Progenitor cell of endocrine pancreas (in vitro differentiated cells): ENCODE measurements at regions not wholly inside any gene's neighbourhood (a gene's known extent, or its start where the extent isn't known, plus 50 kb on each side); places are given as distances from the start of the nearest gene placed in this dataset.

Source experiments
- DNase-seq: peaks from one replicate; pipeline ENCODE4 v3.0.0; 2021; ENCODE audit warnings: low spot score; ENCODE audit not compliant: unreplicated experiment
- H3K27ac Mint-ChIP-seq: 2 replicates; pipeline ENCODE4 v1.8.0; 2021; ENCODE audit warnings: mild to moderate bottlenecking, moderate library complexity, mixed read lengths
- H3K27me3 Mint-ChIP-seq: 2 replicates; pipeline ENCODE4 v1.8.0; 2021; ENCODE audit warnings: mixed read lengths
- H3K36me3 Mint-ChIP-seq: 2 replicates; pipeline ENCODE4 v1.8.0; 2022; ENCODE audit warnings: mixed read lengths; ENCODE audit not compliant: insufficient read depth
- H3K4me1 Mint-ChIP-seq: 2 replicates; pipeline ENCODE4 v1.8.0; 2021; ENCODE audit warnings: low read depth, mixed read lengths
- H3K4me3 Mint-ChIP-seq: 2 replicates; pipeline ENCODE4 v1.8.0; 2021; ENCODE audit warnings: low read depth, mild to moderate bottlenecking, moderate library complexity, mixed read lengths
- H3K9me3 Mint-ChIP-seq: 2 replicates; pipeline ENCODE4 v1.8.0; 2021; ENCODE audit warnings: low read depth, mixed read lengths
- CTCF ChIP-seq: fragments of 200-600 bp; sonication (generic); IDR thresholded peaks from one replicate; pipeline ENCODE4 v1.5.0; 2021; ENCODE audit warnings: antibody characterized with exemption, mild to moderate bottlenecking; ENCODE audit not compliant: unreplicated experiment

- no peak overlapping the region for H3K27ac Mint-ChIP-seq
- no peak overlapping the region for H3K4me3 Mint-ChIP-seq
- H3K4me1 Mint-ChIP-seq, result peaks cover 3% of the 10 kb centered on the region
- H3K36me3 Mint-ChIP-seq, result no peaks in the 10 kb centered on the region
- no peaks in the 10 kb centered on the region for H3K9me3 Mint-ChIP-seq
- no peak for TF ChIP-seq CTCF
- H3K27me3 Mint-ChIP-seq, result no peaks in the 10 kb centered on the region
- no peak for DNase-seq
Measured at GRCh38 chr6:48183178-48183577, 72.2 kb upstream of the PTCHD4 start.

- H3K4me3 Mint-ChIP-seq, result no peak overlapping the region
- no peaks in the 10 kb centered on the region for H3K27me3 Mint-ChIP-seq
- H3K4me1 Mint-ChIP-seq, result no peaks in the 10 kb centered on the region
- no peaks in the 10 kb centered on the region for H3K36me3 Mint-ChIP-seq
- no peak for TF ChIP-seq CTCF
- no peaks in the 10 kb centered on the region for H3K9me3 Mint-ChIP-seq
- DNase-seq, result no peak
- H3K27ac Mint-ChIP-seq, result no peak overlapping the region
Measured at GRCh38 chr6:48178700-48179099, 67.7 kb upstream of the PTCHD4 start.

- TF ChIP-seq CTCF, result no peak
- no peak for DNase-seq
- no peaks in the 10 kb centered on the region for H3K9me3 Mint-ChIP-seq
- H3K4me1 Mint-ChIP-seq, result no peaks in the 10 kb centered on the region
- H3K36me3 Mint-ChIP-seq, result no peaks in the 10 kb centered on the region
- H3K27ac Mint-ChIP-seq, result no peak overlapping the region
- H3K4me3 Mint-ChIP-seq, result no peak overlapping the region
- no peaks in the 10 kb centered on the region for H3K27me3 Mint-ChIP-seq
Measured at GRCh38 chr6:48177786-48178185, 66.8 kb upstream of the PTCHD4 start.

- Mint-ChIP-seq H3K27ac (no peak overlapping the region), H3K4me3 (no peak overlapping the region), H3K36me3 (no peaks in the 10 kb centered on the region), H3K9me3 (no peaks in the 10 kb centered on the region), H3K4me1 (no peaks in the 10 kb centered on the region), H3K27me3 (no peaks in the 10 kb centered on the region)
- no peak for DNase-seq
- TF ChIP-seq CTCF, result no peak
Measured at GRCh38 chr6:48176645-48177308, 65.8 kb upstream of the PTCHD4 start.

GRCh38 chr6:48169635-48170034 is 58.6 kb upstream of the PTCHD4 start:
- no peak overlapping the region for H3K4me3 Mint-ChIP-seq
- H3K27me3 Mint-ChIP-seq, result no peaks in the 10 kb centered on the region
- DNase-seq, result no peak
- H3K9me3 Mint-ChIP-seq, result no peaks in the 10 kb centered on the region
- TF ChIP-seq CTCF, result no peak
- H3K36me3 Mint-ChIP-seq, result no peaks in the 10 kb centered on the region
- peaks cover 1% of the 10 kb centered on the region for H3K4me1 Mint-ChIP-seq
- H3K27ac Mint-ChIP-seq, result no peak overlapping the region
